Activated CD4-positive, alpha-beta T cell treated with anti-CD3 and anti-CD28 coated beads for 36 hours (primary cell): ENCODE measurements at regions not wholly inside any gene's neighbourhood (a gene's known extent, or its start where the extent isn't known, plus 50 kb on each side); places are given as distances from the start of the nearest gene placed in this dataset.
"Not testable (repeated sequence)": the region's sequence is repeated elsewhere in the genome, so short reads cannot be mapped to it uniquely, and the experiment has no call there.

Source experiments
- ATAC-seq: fragments of 200-7000 bp; cut with Tn5 transposase; one replicate; pipeline ENCODE4 v1.10.0; 2021; ENCODE audit warnings: mild to moderate bottlenecking, moderate library complexity
- CTCF ChIA-PET: fragments of 350-600 bp; sonication (Branson Sonifier 250); formaldehyde crosslinking; loops from one replicate; lab custom pipeline; 2021; ENCODE audit warnings: antibody characterized with exemption; lab: Charles Lee
- POLR2A ChIA-PET: fragments of 350-600 bp; sonication (Branson Sonifier 250); formaldehyde crosslinking; loops from one replicate; lab custom pipeline; 2021; ENCODE audit warnings: antibody characterized with exemption, inconsistent platforms; lab: Charles Lee
- DNase-seq: peaks from one replicate; pipeline ENCODE4 v3.0.0-alpha.2; 2020
- H3K27ac Mint-ChIP-seq: one replicate; pipeline ENCODE4 v1.8.0; 2021; ENCODE audit warnings: mixed read lengths
- H3K27me3 Mint-ChIP-seq: one replicate; pipeline ENCODE4 v1.8.0; 2021; ENCODE audit warnings: mixed read lengths
- H3K36me3 Mint-ChIP-seq: one replicate; pipeline ENCODE4 v1.8.0; 2021; ENCODE audit warnings: low read depth, mixed read lengths
- H3K4me1 Mint-ChIP-seq: one replicate; pipeline ENCODE4 v1.8.0; 2021; ENCODE audit warnings: mixed read lengths
- H3K4me3 Mint-ChIP-seq: one replicate; pipeline ENCODE4 v1.8.0; 2021; ENCODE audit warnings: mild to moderate bottlenecking, moderate library complexity, mixed read lengths
- H3K9me3 Mint-ChIP-seq: one replicate; pipeline ENCODE4 v1.8.0; 2021; ENCODE audit warnings: low read depth, mixed read lengths
- intact Hi-C, 2 experiments: fragments of 100-400 bp; cut with DNase I in 1 of 2; cut with micrococcal nuclease in 1 of 2; formaldehyde crosslinking; loops; one replicate each; pipeline versions ENCODE4 v1.14.2 to v1.15.1; 2022 to 2024; cut with DNase I, micrococcal nuclease

DNA sequence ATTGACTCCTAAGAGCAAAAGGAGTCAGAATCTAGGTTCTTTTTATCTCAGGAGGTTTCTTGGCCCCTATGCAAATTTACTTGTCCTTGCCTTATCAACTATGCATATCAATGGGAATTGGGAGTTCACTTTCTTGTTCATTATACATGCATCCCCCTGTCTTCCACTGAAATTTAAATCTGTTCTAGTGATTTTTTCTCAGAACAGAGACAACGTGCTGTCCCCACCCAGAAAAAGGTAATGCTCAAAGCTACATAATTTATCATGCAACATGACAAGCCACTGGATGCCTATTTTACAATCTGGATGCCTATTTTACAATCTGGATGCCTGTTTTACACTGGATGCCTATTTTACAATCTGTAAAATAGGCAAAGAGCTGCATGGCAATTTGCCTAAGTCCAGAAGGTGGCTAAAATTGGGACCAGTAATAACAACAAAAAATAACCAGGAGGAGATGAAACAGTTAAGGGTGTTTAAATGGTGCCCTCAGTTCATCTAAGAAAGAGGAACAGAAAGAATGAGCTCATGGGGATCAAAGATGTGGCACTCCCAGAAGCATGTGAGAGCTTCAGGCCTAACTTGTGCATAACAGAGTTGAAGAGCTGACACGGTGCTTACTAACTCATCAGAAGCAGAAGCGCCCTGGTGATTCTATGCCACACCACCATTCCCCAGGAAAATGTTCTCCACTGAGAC lies 537.8 kb upstream of the BOD1L1 start:
- H3K4me1 Mint-ChIP-seq = no peaks in the 10 kb centered on the region
- DNase-seq (no peak), ATAC-seq (no peak)
- no peaks in the 10 kb centered on the region for H3K36me3 Mint-ChIP-seq
- H3K27me3 Mint-ChIP-seq = no peaks in the 10 kb centered on the region
- no peaks in the 10 kb centered on the region for H3K9me3 Mint-ChIP-seq
- intact Hi-C loops = no loop called here
- H3K4me3 Mint-ChIP-seq = no peak overlapping the region
- POLR2A ChIA-PET = no interaction called here
- CTCF ChIA-PET = no interaction called here
- no peak overlapping the region for H3K27ac Mint-ChIP-seq

GRCh38 chr4:14167876-14168510 lies 540.5 kb upstream of the BOD1L1 start:
- ChIA-PET POLR2A (no interaction called here), CTCF (interaction anchor here (1.7 kb wide), 1 partner anchor 10 kb away, joined by 3 read pairs; no protein-coding TSS in a partner anchor)
- no peak for DNase-seq
- Mint-ChIP-seq H3K36me3 (no peaks in the 10 kb centered on the region), H3K4me1 (no peaks in the 10 kb centered on the region), H3K9me3 (no peaks in the 10 kb centered on the region), H3K4me3 (no peak overlapping the region), H3K27ac (no peak overlapping the region), H3K27me3 (no peaks in the 10 kb centered on the region)
- ATAC-seq = no peak
- intact Hi-C loops = no loop called here

- H3K27ac Mint-ChIP-seq = no peak overlapping the region
- DNase-seq (peak; percentile 29), ATAC-seq (no peak)
- intact Hi-C loops = no loop called here
- no peak overlapping the region for H3K4me3 Mint-ChIP-seq
- no peaks in the 10 kb centered on the region for H3K36me3 Mint-ChIP-seq
- H3K9me3 Mint-ChIP-seq = no peaks in the 10 kb centered on the region
- H3K27me3 Mint-ChIP-seq = no peaks in the 10 kb centered on the region
- no peaks in the 10 kb centered on the region for H3K4me1 Mint-ChIP-seq
- POLR2A ChIA-PET = no interaction called here
- CTCF ChIA-PET = interaction anchor here (1.1 to 1.7 kb wide), 2 partner anchors 11 to 385 kb away, joined by 3 read pairs; no protein-coding TSS in a partner anchor
Measured at GRCh38 chr4:14168919-14169318, 541.4 kb upstream of the BOD1L1 start.

- Mint-ChIP-seq H3K27me3 (no peaks in the 10 kb centered on the region), H3K4me3 (no peak overlapping the region), H3K36me3 (no peaks in the 10 kb centered on the region), H3K4me1 (no peaks in the 10 kb centered on the region), H3K27ac (no peak overlapping the region), H3K9me3 (no peaks in the 10 kb centered on the region)
- no peak for DNase-seq
- ATAC-seq = no peak
- CTCF ChIA-PET = interaction anchor here (1.1 kb wide), 1 partner anchor 386 kb away, joined by 3 read pairs; no protein-coding TSS in a partner anchor
- POLR2A ChIA-PET = no interaction called here
- intact Hi-C loops = no loop called here
Measured at GRCh38 chr4:14169460-14169859, 541.9 kb upstream of the BOD1L1 start.

DNA sequence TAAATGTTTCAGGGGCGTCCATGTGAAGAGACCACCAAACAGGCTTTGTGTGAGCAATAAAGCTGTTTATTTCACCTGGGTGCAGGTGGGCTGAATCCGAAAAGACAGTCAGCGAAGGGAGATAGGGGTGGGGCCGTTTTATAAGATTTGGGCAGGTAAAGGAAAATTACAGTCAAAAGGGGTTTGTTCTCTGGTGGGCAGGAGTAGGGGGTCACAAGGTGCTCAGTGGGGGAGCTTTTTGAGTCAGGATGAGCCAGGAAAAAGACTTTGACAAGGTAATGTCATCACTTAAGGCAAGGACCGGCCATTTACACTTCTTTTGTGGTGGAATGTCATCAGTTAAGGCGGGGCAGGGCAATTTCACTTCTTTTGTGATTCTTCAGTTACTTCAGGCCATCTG lies 542.4 kb upstream of the BOD1L1 start:
- H3K4me3 Mint-ChIP-seq, DNase-seq, intact Hi-C loops, H3K27ac Mint-ChIP-seq, H3K27me3 Mint-ChIP-seq, H3K36me3 Mint-ChIP-seq, ATAC-seq, H3K9me3 Mint-ChIP-seq, H3K4me1 Mint-ChIP-seq, POLR2A ChIA-PET: not testable (repeated sequence)
- CTCF ChIA-PET = interaction anchor here (1.1 kb wide), 1 partner anchor 386 kb away, joined by 3 read pairs; no protein-coding TSS in a partner anchor

- POLR2A ChIA-PET = interaction anchor here (0.7 kb wide), 1 partner anchor 522 kb away, joined by 8 read pairs; no protein-coding TSS in a partner anchor
- Mint-ChIP-seq H3K9me3 (no peaks in the 10 kb centered on the region), H3K4me3 (no peak overlapping the region), H3K27me3 (no peaks in the 10 kb centered on the region), H3K36me3 (no peaks in the 10 kb centered on the region), H3K4me1 (peaks cover 26% of the 10 kb centered on the region), H3K27ac (no peak overlapping the region)
- ATAC-seq (no peak), DNase-seq (no peak)
- intact Hi-C loops = no loop called here
- CTCF ChIA-PET = no interaction called here
Measured at GRCh38 chr4:14176613-14177012, 549.1 kb upstream of the BOD1L1 start.

DNA sequence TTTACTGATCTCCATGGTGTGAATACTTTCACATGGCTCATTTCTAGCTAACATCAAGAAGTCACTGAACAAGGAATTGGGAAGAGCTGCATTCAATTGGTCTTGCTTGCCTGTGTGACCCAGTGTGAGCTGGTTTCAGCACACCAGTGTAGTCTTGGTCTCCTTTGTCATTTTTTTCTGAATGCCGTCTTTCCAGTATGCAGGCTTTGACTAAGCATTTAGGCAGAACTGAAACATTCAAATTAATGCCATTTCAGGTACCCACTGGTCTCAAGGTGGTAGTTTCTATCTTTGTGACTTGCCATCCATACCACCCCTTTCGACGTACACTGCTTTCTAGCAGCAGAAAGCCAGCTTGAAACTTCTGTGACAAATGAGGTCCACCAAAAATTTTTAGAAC lies 550.5 kb upstream of the BOD1L1 start:
- Mint-ChIP-seq H3K27me3 (no peaks in the 10 kb centered on the region), H3K27ac (peak overlapping the region; percentile 84), H3K36me3 (no peaks in the 10 kb centered on the region), H3K4me1 (peaks cover 26% of the 10 kb centered on the region), H3K4me3 (no peak overlapping the region), H3K9me3 (no peaks in the 10 kb centered on the region)
- ChIA-PET CTCF (no interaction called here), POLR2A (no interaction called here)
- intact Hi-C loops = no loop called here
- ATAC-seq (peak; percentile 87), DNase-seq (peak; percentile 17)

DNA sequence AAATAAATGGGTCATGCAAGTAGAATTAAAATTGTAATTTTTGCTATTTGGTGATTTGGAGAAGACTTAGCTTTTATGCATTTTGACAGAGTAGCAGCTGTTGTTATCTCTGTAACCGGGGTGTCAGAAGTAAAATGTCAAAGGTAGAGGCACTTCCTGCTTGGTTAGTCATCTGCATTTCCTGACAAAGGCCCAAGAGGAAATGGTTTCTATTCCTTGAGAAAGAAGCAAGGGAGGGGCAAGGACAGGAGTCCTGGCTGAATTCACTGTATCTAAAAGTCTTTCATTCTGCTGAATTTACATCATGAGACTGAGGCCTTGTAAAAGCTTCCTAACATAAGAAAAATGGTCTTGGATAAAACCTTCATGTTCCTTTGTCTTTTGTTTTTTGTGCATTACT lies 550.9 kb upstream of the BOD1L1 start:
- Mint-ChIP-seq H3K36me3 (no peaks in the 10 kb centered on the region), H3K27me3 (no peaks in the 10 kb centered on the region), H3K4me3 (no peak overlapping the region), H3K9me3 (no peaks in the 10 kb centered on the region), H3K27ac (peak overlapping the region; percentile 84), H3K4me1 (peaks cover 26% of the 10 kb centered on the region)
- ATAC-seq (peak; percentile 74), DNase-seq (peak; percentile 4)
- ChIA-PET CTCF (no interaction called here), POLR2A (no interaction called here)
- intact Hi-C loops = no loop called here

- ChIA-PET CTCF (interaction anchor here (0.7 kb wide), 1 partner anchor 27 kb away, joined by 3 read pairs; no protein-coding TSS in a partner anchor), POLR2A (no interaction called here)
- Mint-ChIP-seq H3K4me3 (no peak overlapping the region), H3K9me3 (no peaks in the 10 kb centered on the region), H3K36me3 (no peaks in the 10 kb centered on the region), H3K4me1 (peaks cover 24% of the 10 kb centered on the region), H3K27me3 (no peaks in the 10 kb centered on the region), H3K27ac (no peak overlapping the region)
- no peak for DNase-seq
- no peak for ATAC-seq
- intact Hi-C loops = no loop called here
Measured at GRCh38 chr4:14180166-14180565, 552.6 kb upstream of the BOD1L1 start.

- H3K4me3 Mint-ChIP-seq = no peak overlapping the region
- H3K27me3 Mint-ChIP-seq = no peaks in the 10 kb centered on the region
- ATAC-seq (no peak), DNase-seq (no peak)
- H3K27ac Mint-ChIP-seq = no peak overlapping the region
- intact Hi-C loops = no loop called here
- no peaks in the 10 kb centered on the region for H3K9me3 Mint-ChIP-seq
- ChIA-PET CTCF (interaction anchor here (0.6 kb wide), 1 partner anchor 13 kb away, joined by 3 read pairs; no protein-coding TSS in a partner anchor), POLR2A (no interaction called here)
- no peaks in the 10 kb centered on the region for H3K36me3 Mint-ChIP-seq
- peaks cover 24% of the 10 kb centered on the region for H3K4me1 Mint-ChIP-seq
Measured at GRCh38 chr4:14180983-14181601, 553.6 kb upstream of the BOD1L1 start.

GRCh38 chr4:14182148-14182547 lies 554.6 kb upstream of the BOD1L1 start:
- Mint-ChIP-seq H3K9me3 (no peaks in the 10 kb centered on the region), H3K27ac (no peak overlapping the region), H3K36me3 (no peaks in the 10 kb centered on the region), H3K27me3 (no peaks in the 10 kb centered on the region), H3K4me3 (no peak overlapping the region), H3K4me1 (peaks cover 22% of the 10 kb centered on the region)
- ATAC-seq (no peak), DNase-seq (no peak)
- intact Hi-C loops = no loop called here
- CTCF ChIA-PET = no interaction called here
- POLR2A ChIA-PET = no interaction called here
